ENCODE measurements at regions not wholly inside any gene's neighbourhood (a gene's known extent, or its start where the extent isn't known, plus 50 kb on each side); places are given as distances from the start of the nearest gene placed in this dataset.

GRCh38 chr13:91050970-91051369 is 296.5 kb upstream of the MIR17HG start:
- Histone ChIP-seq H3K4me3 (ENCODE audit: low read depth, low read length) (no peak overlapping the region), H3K36me3 (ENCODE audit: control insufficient read depth in 2 of 2, insufficient read depth in 1 of 2, low read length in 2 of 2) (no peaks in the 10 kb centered on the region), H3K4me1 (ENCODE audit: control insufficient read depth, insufficient read depth, low read length) (no peaks in the 10 kb centered on the region), H3K27ac (ENCODE audit: extremely low read depth, low read depth, low read length) (no peak overlapping the region), H3K9me3 (ENCODE audit: control insufficient read depth, insufficient read depth, low read depth, low read length) (no peaks in the 10 kb centered on the region)
- TF ChIP-seq, protein P1, sequence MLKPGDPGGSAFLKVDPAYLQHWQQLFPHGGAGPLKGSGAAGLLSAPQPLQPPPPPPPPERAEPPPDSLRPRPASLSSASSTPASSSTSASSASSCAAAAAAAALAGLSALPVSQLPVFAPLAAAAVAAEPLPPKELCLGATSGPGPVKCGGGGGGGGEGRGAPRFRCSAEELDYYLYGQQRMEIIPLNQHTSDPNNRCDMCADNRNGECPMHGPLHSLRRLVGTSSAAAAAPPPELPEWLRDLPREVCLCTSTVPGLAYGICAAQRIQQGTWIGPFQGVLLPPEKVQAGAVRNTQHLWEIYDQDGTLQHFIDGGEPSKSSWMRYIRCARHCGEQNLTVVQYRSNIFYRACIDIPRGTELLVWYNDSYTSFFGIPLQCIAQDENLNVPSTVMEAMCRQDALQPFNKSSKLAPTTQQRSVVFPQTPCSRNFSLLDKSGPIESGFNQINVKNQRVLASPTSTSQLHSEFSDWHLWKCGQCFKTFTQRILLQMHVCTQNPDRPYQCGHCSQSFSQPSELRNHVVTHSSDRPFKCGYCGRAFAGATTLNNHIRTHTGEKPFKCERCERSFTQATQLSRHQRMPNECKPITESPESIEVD (tag by site-specific recombination; IDR thresholded peaks at IDR 0.05), result no peak
- TF ChIP-seq ZBTB21 (tag by site-specific recombination; IDR thresholded peaks at IDR 0.05) (no peak), PRDM1 (tag by site-specific recombination; IDR thresholded peaks at IDR 0.05) (no peak), ZBTB11 (tag by site-specific recombination; conservative IDR thresholded peaks at IDR 0.05; ENCODE audit: low read depth) (no peak)
- ChIA-PET POLR2A (no interaction called here), CTCF (no interaction called here)

DNA sequence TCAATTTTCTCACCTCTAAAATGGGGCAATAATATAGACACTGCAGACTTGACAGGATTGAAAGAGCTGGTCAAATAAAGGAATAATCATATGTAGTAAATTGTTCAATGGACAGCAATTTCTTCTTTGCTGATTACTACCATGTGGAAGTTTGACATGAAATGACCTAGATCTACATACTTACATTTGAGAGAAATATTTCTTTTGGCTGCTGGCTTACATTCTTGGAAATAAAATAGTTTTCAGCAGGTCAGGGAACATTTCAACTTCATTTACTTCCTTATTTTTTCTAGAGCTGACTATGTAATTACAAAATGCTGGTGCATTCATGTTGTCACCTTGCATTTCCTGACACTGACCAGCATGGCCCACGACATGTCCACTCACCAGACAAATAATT is 294.6 kb upstream of the MIR17HG start:
- POLR2A ChIA-PET, result no interaction called here
- Histone ChIP-seq H3K36me3 (ENCODE audit: control insufficient read depth in 2 of 2, insufficient read depth in 1 of 2, low read length in 2 of 2) (no peaks in the 10 kb centered on the region), H3K9me3 (ENCODE audit: control insufficient read depth, insufficient read depth, low read depth, low read length) (no peaks in the 10 kb centered on the region), H3K27ac (ENCODE audit: extremely low read depth, low read depth, low read length) (no peak overlapping the region), H3K4me3 (ENCODE audit: low read depth, low read length) (no peak overlapping the region), H3K4me1 (ENCODE audit: control insufficient read depth, insufficient read depth, low read length) (no peaks in the 10 kb centered on the region)
- CTCF ChIA-PET, result no interaction called here
- no peak for TF ChIP-seq ZNF404 (tag by site-specific recombination; IDR thresholded peaks at IDR 0.05)
- no peak for TF ChIP-seq ZSCAN30 (tag by site-specific recombination; IDR thresholded peaks at IDR 0.05)
- TF ChIP-seq YY2 (tag by site-specific recombination; IDR thresholded peaks at IDR 0.05), result no peak
- TF ChIP-seq KLF10 (tag by site-specific recombination; IDR thresholded peaks at IDR 0.05), result no peak
- no peak for TF ChIP-seq ZFHX2 (tag by site-specific recombination; conservative IDR thresholded peaks at IDR 0.05)
- no peak for TF ChIP-seq ZNF341 (tag by site-specific recombination; IDR thresholded peaks at IDR 0.05; ENCODE audit: low read depth)
- TF ChIP-seq ZNF792 (tag by site-specific recombination; IDR thresholded peaks at IDR 0.05), result no peak

GRCh38 chr13:91053318-91054065 is 294.0 kb upstream of the MIR17HG start:
- Histone ChIP-seq H3K4me1 (ENCODE audit: control insufficient read depth, insufficient read depth, low read length) (no peaks in the 10 kb centered on the region), H3K27ac (ENCODE audit: extremely low read depth, low read depth, low read length) (no peak overlapping the region), H3K36me3 (ENCODE audit: control insufficient read depth in 2 of 2, insufficient read depth in 1 of 2, low read length in 2 of 2) (no peaks in the 10 kb centered on the region), H3K9me3 (ENCODE audit: control insufficient read depth, insufficient read depth, low read depth, low read length) (no peaks in the 10 kb centered on the region), H3K4me3 (ENCODE audit: low read depth, low read length) (no peak overlapping the region)
- POLR2A ChIA-PET, result no interaction called here
- TF ChIP-seq ZNF629 (tag by site-specific recombination; IDR thresholded peaks at IDR 0.05), result no peak
- no peak for TF ChIP-seq ZNF585B (tag by site-specific recombination; IDR thresholded peaks at IDR 0.05)
- TF ChIP-seq ZSCAN30 (tag by site-specific recombination; IDR thresholded peaks at IDR 0.05), result no peak
- no peak for TF ChIP-seq ZSCAN4 (tag by site-specific recombination; IDR thresholded peaks at IDR 0.05)
- TF ChIP-seq ZNF362 (tag by site-specific recombination; IDR thresholded peaks at IDR 0.05), result no peak
- no peak for TF ChIP-seq GLI4 (tag by site-specific recombination; IDR thresholded peaks at IDR 0.05)
- no peak for TF ChIP-seq ZNF433 (tag by site-specific recombination; IDR thresholded peaks at IDR 0.05; ENCODE audit: low read depth)
- no peak for TF ChIP-seq ZBTB20 (tag by site-specific recombination; IDR thresholded peaks at IDR 0.05)
- TF ChIP-seq, protein P2, sequence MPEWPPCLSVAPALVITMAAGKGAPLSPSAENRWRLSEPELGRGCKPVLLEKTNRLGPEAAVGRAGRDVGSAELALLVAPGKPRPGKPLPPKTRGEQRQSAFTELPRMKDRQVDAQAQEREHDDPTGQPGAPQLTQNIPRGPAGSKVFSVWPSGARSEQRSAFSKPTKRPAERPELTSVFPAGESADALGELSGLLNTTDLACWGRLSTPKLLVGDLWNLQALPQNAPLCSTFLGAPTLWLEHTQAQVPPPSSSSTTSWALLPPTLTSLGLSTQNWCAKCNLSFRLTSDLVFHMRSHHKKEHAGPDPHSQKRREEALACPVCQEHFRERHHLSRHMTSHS (tag by site-specific recombination; IDR thresholded peaks at IDR 0.05), result no peak
- TF ChIP-seq ZNF768 (tag by site-specific recombination; IDR thresholded peaks at IDR 0.05), result no peak
- no peak for TF ChIP-seq MEIS1 (CRISPR knock-in tag; IDR thresholded peaks at IDR 0.05; ENCODE audit: borderline replicate concordance)
- CTCF ChIA-PET, result no interaction called here

Data from HEK293 (cell line).